HEK293T (cell line): ENCODE measurements at regions not wholly inside any gene's neighbourhood (a gene's known extent, or its start where the extent isn't known, plus 50 kb on each side); places are given as distances from the start of the nearest gene placed in this dataset.

Experiments used
- BHLHE40 ChIP-seq: fragments of 450-650 bp; IDR thresholded peaks from 2 replicates; pipeline ENCODE4 v1.6.1; 2016; ENCODE audit warnings: mild to moderate bottlenecking, moderate library complexity, borderline replicate concordance
- SUZ12 ChIP-seq: fragments of 450-650 bp; IDR thresholded peaks from 2 replicates; pipeline ENCODE4 v1.6.1; 2016; ENCODE audit warnings: mild to moderate bottlenecking
- TARDBP ChIP-seq: fragments of 450-650 bp; IDR thresholded peaks from 2 replicates; pipeline ENCODE4 v1.6.1; 2016

DNA sequence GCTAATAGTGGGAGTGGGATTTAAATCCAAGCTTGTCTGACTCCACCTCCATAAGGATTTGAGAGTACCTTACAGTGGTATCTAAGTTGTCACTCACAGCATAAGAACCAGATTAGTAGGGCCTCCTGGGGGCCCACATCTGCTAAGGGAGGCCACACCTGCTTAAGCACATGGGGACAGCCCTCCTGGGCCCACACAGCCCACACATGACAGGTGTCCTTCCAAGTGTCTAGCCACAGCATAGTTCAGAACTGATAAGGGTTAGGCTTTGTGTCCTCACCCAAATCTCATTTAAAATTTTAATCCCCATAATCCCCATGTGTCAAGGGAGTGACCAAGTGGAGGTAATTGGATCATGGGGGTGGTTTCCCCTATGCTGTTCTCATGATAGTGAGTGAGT lies 186.0 kb upstream of the HMGA2 start:
- TF ChIP-seq TARDBP (no peak), BHLHE40 (no peak), SUZ12 (no peak)
